GM10248 (cell line): ENCODE measurements at regions not wholly inside any gene's neighbourhood (a gene's known extent, or its start where the extent isn't known, plus 50 kb on each side); places are given as distances from the start of the nearest gene placed in this dataset.

Experiments
- CTCF ChIA-PET: fragments of 300-600 bp; sonication (Branson Sonifier 250); formaldehyde crosslinking; extraction: SDS; loops from one replicate; lab custom pipeline; 2021; ENCODE audit warnings: antibody characterized with exemption; lab: Yijun Ruan, JAX
- POLR2A ChIA-PET: fragments of 350-650 bp; sonication (Branson Sonifier 250); formaldehyde crosslinking; extraction: SDS; loops from one replicate; lab custom pipeline; 2020; ENCODE audit warnings: antibody characterized with exemption; lab: Yijun Ruan, JAX
- DNase-seq: peaks from one replicate; pipeline ENCODE4 v3.0.0; 2012; ENCODE audit errors: extremely low spot score
- CTCF ChIP-seq: IDR thresholded peaks from 2 replicates; pipeline ENCODE4 v1.5.1; 2012; ENCODE audit warnings: mild to moderate bottlenecking, low read depth; ENCODE audit errors: extremely low read depth, missing control alignments, control extremely low read depth

- TF ChIP-seq CTCF: no peak
- ChIA-PET POLR2A (no interaction called here), CTCF (no interaction called here)
- no peak for DNase-seq
Observed at GRCh38 chr13:94816256-94816655, 103.9 kb upstream of the SOX21 start.

GRCh38 chr13:94813920-94814475 lies 101.7 kb upstream of the SOX21 start:
- no peak for TF ChIP-seq CTCF
- POLR2A ChIA-PET: no interaction called here
- CTCF ChIA-PET: interaction anchor here (1.1 to 1.9 kb wide), 2 partner anchors 13 to 335 kb away, joined by 3 to 5 read pairs; no protein-coding TSS in a partner anchor
- DNase-seq: peak; percentile 34

- DNase-seq: no peak
- ChIA-PET POLR2A (no interaction called here), CTCF (no interaction called here)
- no peak for TF ChIP-seq CTCF
Observed at GRCh38 chr13:94811753-94812152, 99.4 kb upstream of the SOX21 start.

GRCh38 chr13:94800423-94800822 lies 88.1 kb upstream of the SOX21 start:
- no peak for DNase-seq
- no peak for TF ChIP-seq CTCF
- ChIA-PET POLR2A (no interaction called here), CTCF (no interaction called here)

- CTCF ChIA-PET: interaction anchor here (1.4 kb wide), 1 partner anchor 11 kb away, joined by 3 read pairs; no protein-coding TSS in a partner anchor
- TF ChIP-seq CTCF: no peak
- no peak for DNase-seq
- POLR2A ChIA-PET: no interaction called here
Observed at GRCh38 chr13:94799299-94799698, 87.0 kb upstream of the SOX21 start.

GRCh38 chr13:94798738-94799137 lies 86.4 kb upstream of the SOX21 start:
- ChIA-PET POLR2A (no interaction called here), CTCF (interaction anchor here (0.9 to 1.4 kb wide), 3 partner anchors 11 to 53 kb away, joined by 3 read pairs; no protein-coding TSS in a partner anchor)
- TF ChIP-seq CTCF: no peak
- DNase-seq: no peak
